NOMO-1 treated with DMSO at 0.1 percent for 48 hours (cell line): ENCODE measurements at regions not wholly inside any gene's neighbourhood (a gene's known extent, or its start where the extent isn't known, plus 50 kb on each side); places are given as distances from the start of the nearest gene placed in this dataset.
"Not testable (repeated sequence)": the region's sequence is repeated elsewhere in the genome, so short reads cannot be mapped to it uniquely, and the experiment has no call there.

Source experiments
- DNase-seq: peaks from one replicate; lab custom pipeline; 2025; ENCODE audit not compliant: unreplicated experiment; lab: John Stamatoyannopoulos, UW

GRCh38 chr2:83339942-83340341 is 1119.1 kb downstream of the SUCLG1 start:
- DNase-seq: not testable (repeated sequence)

- DNase-seq: no peak
Measured at GRCh38 chr2:83331810-83332209, 1127.3 kb downstream of the SUCLG1 start.

GRCh38 chr2:83323038-83323437 is 1136.0 kb downstream of the SUCLG1 start:
- no peak for DNase-seq

DNA sequence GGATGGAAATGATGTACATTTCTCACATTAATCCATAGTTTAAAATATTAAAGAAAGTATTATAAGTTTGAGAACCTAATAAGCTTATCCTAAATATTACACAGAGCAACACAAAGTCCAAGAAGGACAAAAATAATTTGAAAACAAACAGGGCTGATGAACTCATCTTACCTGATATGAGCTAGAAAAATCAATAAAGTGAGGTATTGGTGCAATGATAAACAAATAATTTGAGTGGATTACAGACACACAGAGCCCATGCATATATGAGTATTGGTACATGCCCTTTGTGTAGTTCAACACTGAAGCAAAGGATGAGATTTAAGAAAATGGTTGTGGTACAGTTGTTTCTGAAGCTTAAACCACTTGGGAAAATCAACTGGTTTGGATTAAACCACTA is 1139.0 kb downstream of the SUCLG1 start:
- DNase-seq: no peak

DNA sequence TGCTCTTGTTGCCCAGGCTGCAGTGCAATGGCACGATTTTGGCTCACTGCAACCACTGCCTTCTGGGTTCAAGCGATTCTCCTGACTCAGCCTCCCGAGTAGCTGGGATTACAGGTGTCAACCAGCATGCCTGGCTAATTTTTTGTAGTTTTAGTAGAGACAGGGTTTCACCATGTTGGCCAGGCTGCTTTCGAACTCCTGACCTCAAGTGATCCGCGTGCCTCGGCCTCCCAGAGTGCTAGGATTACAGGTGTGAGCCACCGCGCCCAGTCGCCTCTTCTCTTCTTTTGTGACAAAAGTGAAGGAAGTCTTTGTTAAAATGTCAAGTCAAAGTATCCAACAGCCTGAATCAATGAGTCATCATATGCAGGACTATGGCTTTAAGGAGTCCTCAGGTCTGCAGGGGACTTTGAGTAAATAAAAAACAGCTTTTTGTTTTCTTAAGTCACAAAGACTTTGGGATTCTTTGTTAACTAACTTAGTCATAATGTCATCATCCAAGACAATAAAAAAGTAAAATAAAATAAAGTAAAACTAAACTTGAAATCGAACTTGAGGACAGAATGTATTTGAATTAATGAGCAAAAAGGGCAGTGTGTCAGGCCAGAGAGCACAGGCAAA is 1153.2 kb downstream of the SUCLG1 start:
- no peak for DNase-seq

- no peak for DNase-seq
Measured at GRCh38 chr2:83291083-83291482, 1168.0 kb downstream of the SUCLG1 start.

GRCh38 chr2:83282841-83283240 is 1176.2 kb downstream of the SUCLG1 start:
- DNase-seq: no peak

DNA sequence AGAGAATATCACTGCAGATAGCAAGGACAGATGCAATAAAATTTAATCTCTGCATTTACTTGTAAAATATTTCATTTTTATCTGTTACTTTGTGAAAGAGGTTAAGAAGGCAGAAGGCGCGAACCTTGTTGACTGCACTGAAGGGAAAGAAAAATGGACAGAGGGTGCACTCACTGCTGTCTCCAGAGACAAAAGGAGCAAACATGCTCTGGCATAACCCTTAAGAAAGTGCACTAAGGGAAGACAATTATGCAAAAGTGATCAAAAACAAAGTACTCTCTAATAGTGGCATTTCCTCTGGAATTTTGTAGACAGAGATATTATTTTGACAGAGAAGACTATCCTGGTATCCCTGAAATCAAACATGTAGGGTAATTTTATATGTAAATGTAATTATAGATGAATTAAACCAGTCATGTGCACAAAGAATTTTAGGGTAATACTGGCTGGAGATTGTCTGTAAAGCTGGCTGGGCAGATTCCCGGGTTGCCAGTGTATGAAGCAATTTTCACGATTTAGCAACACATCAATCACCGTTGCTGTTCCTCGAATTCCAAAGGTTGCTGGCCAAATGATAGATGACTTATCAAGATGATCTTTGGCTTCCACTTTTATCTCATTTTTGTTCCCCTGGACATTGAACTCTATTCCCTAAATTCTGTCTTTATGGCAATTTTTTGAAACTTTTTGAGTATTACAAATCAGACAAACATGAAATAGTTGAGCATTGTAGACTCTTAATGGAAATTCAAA is 1176.9 kb downstream of the SUCLG1 start:
- no peak for DNase-seq

DNA sequence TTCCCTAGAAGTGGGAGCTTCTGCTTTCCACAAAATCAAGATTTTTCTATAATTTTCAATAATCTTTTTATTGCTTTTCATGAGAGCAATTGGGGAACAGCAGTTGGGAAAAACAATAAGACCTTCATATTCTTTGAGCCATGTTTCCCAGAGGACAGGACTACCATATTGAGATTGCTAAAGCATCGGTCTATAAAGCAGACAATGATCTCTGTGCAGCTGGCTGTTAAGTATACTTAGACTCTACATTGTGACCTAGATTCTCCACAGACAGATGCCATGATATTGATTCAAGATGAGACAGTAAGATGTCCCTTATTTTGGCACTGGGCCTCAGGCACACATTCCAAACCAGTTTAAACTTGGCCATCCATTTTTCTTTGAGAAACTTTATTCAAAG is 1178.7 kb downstream of the SUCLG1 start:
- DNase-seq: no peak

DNA sequence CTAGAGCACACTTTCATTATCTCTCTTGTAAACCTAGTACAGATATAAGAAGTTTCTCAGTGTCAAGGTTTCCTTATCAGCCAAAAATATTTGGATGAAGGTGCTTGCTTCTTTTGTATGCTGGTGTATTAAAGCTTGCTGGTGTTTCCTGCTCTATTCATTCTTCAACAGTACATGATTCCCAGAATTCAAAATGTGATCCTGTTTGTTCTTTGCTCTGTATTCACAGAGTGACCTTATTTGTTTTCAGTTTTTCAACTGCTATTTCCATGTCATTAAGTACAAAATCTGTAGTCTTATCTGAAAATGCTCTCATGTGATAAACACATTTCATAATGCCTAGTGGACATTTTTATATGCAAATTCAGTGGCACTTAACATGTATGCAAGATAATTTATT is 1185.8 kb downstream of the SUCLG1 start:
- DNase-seq: no peak

GRCh38 chr2:83261591-83262136 is 1197.4 kb downstream of the SUCLG1 start:
- DNase-seq: no peak

- DNase-seq: no peak
Measured at GRCh38 chr2:83253848-83254247, 1205.2 kb downstream of the SUCLG1 start.

DNA sequence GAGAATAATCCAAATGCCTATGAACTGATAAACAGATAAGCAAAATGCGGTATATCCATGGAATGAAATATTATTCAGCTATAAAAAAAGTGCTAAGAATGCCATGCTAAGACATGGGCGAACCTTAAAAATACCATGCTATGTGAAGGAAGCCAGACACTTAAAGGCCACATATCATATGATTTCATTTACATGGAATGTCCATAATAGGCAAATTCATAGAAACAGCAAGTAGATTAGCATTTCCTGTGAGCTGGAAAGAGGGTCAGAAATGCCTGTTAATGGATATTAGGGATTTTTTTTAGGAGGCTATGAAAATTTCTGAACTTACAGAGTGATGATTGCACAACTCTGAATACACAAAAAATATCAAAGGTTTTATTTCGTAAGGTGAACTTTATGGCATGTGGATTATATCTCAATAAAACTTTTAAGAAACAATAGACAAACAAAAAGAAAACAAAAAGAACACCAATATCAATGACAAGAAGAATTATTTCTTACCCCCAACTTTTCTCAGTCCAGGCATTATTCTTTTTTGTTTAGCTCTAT is 1207.7 kb downstream of the SUCLG1 start:
- DNase-seq: no peak

- not testable (repeated sequence) for DNase-seq
Measured at GRCh38 chr2:83245806-83246537, 1213.1 kb downstream of the SUCLG1 start.

- DNase-seq: no peak
Measured at GRCh38 chr2:83240611-83241010, 1218.5 kb downstream of the SUCLG1 start.

DNA sequence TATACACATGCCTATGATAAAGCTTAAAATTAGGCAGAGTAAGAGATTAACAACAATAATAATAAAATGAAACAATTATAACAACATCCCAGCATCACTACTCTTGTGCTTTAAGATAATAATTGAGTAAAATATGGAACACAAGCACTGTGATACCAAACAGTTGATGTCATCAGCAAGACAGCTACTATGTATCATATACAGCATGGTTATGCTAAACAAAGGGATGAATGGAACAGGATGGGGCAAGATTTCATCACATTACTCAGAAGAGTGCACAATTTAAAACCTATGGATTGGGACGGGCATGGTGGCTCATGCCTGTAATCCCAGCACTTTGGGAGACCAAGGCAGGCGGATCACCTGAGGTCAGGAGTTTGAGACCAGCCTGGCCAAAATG is 1221.0 kb downstream of the SUCLG1 start:
- no peak for DNase-seq

- DNase-seq: no peak
Measured at GRCh38 chr2:83234246-83234645, 1224.8 kb downstream of the SUCLG1 start.

- no peak for DNase-seq
Measured at GRCh38 chr2:83233781-83234180, 1225.3 kb downstream of the SUCLG1 start.

GRCh38 chr2:83233326-83233725 is 1225.8 kb downstream of the SUCLG1 start:
- DNase-seq: no peak

GRCh38 chr2:83229443-83229842 is 1229.6 kb downstream of the SUCLG1 start:
- DNase-seq: no peak

- no peak for DNase-seq
Measured at GRCh38 chr2:83224591-83225200, 1234.4 kb downstream of the SUCLG1 start.
